Posterior cingulate gyrus (tissue), 11 donors: ENCODE measurements at regions not wholly inside any gene's neighbourhood (a gene's known extent, or its start where the extent isn't known, plus 50 kb on each side); places are given as distances from the start of the nearest gene placed in this dataset.
A peak's percentile ranks its signal among the peaks of the same experiment; 100 is the strongest.
"Not testable (repeated sequence)": the region's sequence is repeated elsewhere in the genome, so short reads cannot be mapped to it uniquely, and the experiment has no call there.

Experiments
- DNase-seq, 10 donors: peaks; one replicate each; pipeline versions ENCODE4 v3.0.0 to v3.0.0-alpha.2; 2020 to 2021; ENCODE audit warnings: mixed read lengths in 3 of 10
- intact Hi-C: fragments of 100-400 bp; cut with DNase I; formaldehyde crosslinking; loops from one replicate; pipeline ENCODE4 v1.15.1; 2023

- intact Hi-C loops: no loop called here
- DNase-seq: no peak
Observed at GRCh38 chr4:58871509-58871908, 1761.3 kb upstream of the IGFBP7 start.

GRCh38 chr4:58849026-58849425 is 1738.8 kb upstream of the IGFBP7 start:
- intact Hi-C loops: no loop called here
- DNase-seq: no peak

GRCh38 chr4:58843455-58843854 is 1733.3 kb upstream of the IGFBP7 start:
- DNase-seq: no peak
- intact Hi-C loops: no loop called here

DNA sequence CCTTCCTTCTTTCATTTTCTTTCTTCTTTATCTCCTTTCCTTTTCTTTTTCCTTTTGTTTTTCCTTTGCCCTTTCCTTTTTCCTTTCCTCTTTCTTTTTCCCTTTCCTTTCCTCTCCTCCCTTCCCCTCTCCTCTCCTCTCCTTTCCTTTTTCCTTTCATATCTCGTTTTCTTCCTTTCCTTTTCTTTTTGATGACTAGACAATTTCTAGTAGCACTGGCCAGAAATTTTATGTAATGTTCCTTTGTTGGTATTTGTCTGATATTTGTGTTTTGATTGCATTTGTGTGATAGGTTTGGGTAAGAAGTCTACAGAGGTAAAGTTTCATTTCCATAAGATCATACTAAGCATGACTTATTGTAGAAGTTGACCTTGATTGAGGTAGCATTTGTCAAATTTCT is 1722.9 kb upstream of the IGFBP7 start:
- intact Hi-C loops: no loop called here
- no peak for DNase-seq

DNA sequence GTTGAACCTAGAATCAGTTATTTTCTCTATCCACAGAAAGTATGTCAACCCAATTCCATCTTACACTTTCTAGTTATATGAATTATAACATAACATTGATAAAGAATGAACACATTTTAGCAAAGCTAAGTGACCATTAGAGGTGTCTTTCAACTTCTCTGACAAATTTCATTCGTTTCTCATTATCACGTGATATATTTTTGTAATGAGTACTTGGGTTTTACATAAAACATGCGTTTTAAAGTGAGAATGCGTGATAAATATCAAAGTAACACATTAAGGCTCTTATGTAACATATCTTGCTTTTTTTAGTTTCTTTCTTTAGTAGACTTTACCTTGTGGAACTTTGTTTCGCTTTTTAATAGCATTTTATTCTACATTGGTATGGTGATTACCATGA is 1715.1 kb upstream of the IGFBP7 start:
- intact Hi-C loops: no loop called here
- no peak for DNase-seq

DNA sequence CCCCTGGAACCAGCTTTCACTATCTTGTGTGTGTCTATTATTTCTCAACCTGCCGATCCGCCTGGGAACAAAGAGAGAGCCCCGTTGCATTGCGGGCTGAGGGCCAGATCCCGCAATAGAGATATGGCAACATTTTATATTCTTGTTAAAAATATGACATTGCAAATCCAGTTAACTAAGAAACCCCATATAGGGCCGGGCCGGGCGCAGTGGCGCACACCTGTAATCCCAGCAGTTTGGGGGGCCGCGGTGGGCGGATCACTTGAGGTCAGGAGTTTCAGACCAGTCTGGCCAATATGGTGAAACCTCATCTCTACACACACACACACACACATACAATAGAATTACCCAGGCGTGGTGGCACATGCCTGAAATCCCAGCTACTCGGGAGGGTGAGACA is 1708.4 kb upstream of the IGFBP7 start:
- intact Hi-C loops: not testable (repeated sequence)
- peak in 1 of 10 donors; percentile 65 for DNase-seq

GRCh38 chr4:58809948-58810347 is 1699.8 kb upstream of the IGFBP7 start:
- DNase-seq: no peak
- intact Hi-C loops: no loop called here

- intact Hi-C loops: no loop called here
- DNase-seq: no peak
Observed at GRCh38 chr4:58809366-58809765, 1699.2 kb upstream of the IGFBP7 start.

DNA sequence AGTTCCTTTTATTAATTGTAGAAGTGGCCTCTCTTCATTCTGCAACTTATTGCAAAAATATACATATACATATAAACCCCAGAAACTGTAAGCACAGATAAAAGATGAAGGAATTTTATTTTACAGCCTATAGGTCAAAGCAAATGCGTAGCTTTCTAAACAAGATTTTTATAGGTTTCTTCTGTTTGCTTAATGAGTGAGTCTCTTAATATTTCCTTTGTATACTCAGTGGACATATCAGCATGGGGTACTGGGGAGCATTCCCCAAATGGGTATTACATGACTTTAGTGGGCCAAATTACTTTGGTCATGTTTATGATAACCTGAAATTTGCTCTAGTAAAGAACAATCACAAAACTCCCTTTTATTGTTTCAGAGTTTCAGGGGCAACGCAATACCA is 1698.6 kb upstream of the IGFBP7 start:
- intact Hi-C loops: no loop called here
- DNase-seq: no peak

DNA sequence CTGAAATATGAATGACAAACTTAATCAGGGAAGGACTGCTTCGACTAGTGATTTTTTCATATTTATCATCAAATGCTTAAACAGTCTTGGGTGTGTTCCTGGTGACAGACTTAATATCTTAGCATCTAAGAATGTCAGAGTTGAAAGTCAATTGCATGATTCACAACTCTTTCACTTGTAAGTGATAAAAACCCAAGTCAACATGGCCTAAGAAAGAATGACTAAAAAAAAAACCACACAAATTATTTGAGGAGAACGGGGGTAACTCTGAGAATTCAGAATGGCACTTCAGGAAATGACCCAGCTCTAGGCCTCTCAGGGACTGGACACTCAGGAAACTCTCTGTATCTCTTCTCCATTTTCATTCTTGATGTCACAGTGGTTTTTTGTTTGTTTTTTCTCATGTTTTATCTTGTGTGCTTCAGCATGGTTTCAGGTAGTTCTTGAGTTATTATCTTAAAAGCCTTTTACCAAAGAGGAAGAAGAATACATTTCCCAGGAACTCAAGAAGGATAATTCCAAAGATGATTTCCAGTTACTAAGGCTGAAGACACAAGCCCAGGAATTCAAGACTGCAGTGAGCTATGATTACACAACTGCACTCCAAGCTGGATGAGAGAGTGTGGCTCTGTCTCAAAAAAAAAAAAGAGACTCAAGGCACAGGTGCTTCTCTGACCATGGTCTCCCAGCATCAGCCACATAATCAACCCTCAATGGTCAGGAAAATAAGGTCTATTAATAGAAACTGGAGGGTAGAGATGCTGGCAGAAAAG is 1697.8 kb upstream of the IGFBP7 start:
- no peak for DNase-seq
- intact Hi-C loops: no loop called here

DNA sequence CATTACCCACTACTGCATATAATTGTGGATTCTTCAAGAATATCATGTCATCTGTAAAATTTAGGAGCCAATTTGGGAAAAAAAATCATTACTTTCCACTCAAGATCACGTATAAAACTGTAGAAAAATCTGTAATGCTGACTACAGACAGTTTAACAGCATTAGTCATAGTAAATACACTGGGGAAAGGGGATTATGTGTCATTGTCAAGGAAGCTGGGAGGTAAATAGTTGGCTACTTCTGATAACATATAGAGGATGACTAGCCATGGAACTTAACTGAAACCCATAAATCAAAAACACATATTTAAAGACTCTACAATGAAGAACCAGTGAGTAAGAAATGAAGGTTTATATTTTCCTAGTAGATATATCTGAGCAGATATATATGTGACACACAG is 1666.4 kb upstream of the IGFBP7 start:
- DNase-seq: no peak
- intact Hi-C loops: no loop called here

DNA sequence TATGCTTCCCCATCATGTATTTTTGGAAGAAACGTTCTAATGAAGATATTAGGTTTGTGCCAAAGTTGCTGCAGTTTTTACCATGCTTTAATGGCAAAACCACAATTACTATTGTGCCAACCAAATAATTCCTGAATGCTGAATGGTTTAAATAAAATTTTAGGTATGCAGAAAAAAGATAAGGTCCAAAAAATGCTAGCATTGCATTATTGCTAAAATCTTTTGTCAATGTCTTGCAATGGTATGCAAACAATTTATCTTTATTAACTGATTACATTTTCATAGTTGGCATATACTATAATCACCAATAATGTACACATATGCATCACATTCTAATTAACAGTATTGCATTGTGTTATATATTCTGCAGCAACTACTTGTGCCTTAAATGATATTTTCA is 1657.4 kb upstream of the IGFBP7 start:
- DNase-seq: no peak
- intact Hi-C loops: no loop called here

DNA sequence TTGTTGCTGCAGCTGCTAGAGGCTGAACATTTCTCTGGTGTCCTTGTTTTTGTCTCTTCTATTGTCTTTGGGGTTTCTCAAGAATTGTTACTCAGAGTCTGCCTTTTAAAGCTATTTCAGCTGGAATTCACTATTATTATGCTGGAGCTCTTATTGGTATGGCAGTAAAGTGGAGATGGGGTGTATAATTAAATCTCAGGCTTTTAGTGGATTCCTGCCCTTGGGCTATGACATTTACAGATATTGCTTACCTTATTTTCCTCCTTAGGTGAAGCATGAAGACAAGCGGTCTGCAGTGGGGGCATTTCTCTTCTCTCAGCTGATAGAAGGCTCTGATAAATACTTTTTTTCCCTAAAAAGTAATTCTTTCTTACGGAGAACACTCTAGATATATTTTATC is 1656.6 kb upstream of the IGFBP7 start:
- DNase-seq: no peak
- intact Hi-C loops: no loop called here

DNA sequence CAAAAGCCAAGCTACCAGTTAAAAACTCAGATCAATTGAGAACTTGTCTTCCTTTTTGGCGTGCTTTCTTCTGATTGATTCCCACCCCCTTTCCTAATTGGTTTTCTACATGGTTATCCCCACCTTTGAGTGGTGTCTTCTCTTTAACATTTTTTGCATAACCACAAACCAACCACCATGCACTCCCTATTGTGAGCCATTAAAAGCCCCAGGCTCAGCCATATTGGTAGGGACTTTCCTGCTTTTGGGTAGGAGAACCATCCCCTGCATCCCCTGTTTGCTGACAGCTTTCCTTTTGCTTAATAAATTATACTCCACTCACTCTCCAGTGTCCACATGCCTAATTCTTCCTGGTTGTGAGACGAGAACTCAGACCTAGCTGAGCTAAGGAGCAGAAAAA is 1651.4 kb upstream of the IGFBP7 start:
- DNase-seq: no peak
- intact Hi-C loops: no loop called here

GRCh38 chr4:58760737-58761136 is 1650.6 kb upstream of the IGFBP7 start:
- DNase-seq: no peak
- intact Hi-C loops: no loop called here

DNA sequence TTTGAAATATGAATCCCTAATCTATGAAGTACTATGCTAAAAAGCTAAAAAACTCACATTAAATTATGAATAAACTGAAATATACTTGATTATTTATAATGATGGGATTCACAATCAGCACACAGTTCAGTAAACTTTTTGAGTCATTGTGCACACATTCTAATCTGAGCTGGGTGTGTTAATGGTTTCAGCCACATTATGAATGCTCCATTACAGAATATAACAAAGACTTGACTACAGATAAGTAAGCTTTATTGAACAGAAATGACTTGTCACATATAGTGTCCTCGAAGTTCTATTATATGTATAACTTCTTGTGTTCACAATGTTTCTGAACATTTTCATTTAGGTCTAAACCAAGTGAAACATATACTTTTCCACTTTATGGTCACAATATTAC is 1649.9 kb upstream of the IGFBP7 start:
- DNase-seq: no peak
- intact Hi-C loops: no loop called here

DNA sequence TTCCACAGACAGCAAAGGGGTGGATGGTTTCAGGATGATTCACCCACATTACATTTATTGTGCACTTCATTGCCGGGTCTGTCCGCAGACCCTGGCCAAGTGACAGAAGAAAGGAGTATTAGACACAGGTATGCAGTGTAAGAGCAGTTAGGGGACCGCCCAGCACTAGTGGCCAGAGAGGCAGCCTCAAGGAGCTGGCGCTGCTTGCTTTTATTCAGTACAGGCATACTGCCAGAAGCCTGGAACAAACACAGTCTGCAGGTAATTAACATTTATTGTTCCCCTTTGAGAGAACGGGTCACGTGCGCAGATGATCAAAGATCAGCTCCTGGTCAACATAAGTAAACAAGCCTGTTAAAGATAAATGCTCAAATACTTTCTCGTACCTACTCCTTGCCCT is 1639.0 kb upstream of the IGFBP7 start:
- intact Hi-C loops: no loop called here
- DNase-seq: no peak

DNA sequence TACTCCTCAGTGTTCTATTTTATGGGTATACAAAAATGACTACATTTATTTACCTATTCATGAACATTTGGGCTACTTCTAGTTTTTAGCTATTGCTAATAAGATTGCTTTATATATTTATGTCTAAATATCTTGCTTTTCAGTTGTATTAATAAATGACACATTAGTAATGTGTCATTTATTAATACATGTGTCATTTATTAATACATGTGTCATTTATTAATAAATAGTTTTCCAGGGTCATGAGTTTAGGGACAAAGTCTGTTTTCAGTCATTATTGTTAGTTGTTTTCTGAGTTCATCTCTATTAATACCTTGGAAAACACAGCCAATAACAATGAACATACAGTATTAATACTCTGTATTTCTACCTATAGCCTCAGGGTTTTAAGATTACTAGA is 1630.7 kb upstream of the IGFBP7 start:
- DNase-seq: no peak

DNA sequence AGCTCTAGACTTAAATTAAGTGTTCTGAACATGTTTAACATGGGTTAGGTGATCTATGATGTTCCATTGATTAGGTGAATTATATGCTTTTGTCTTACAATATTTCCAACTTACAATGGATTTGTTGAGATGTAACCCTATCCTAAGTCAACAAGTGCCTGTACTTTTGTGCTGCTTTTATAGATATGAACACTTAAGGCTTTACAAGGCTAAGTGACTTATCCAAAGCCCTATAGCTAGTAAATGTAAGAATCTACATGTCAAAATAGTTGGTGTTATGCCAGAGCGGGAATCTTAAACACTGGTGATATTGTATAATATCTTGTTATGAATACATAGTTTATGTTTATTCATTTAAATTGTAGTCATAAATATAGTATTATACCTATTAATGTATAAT is 1629.1 kb upstream of the IGFBP7 start:
- intact Hi-C loops: no loop called here
- no peak for DNase-seq

More for the DNA sequence above, 1630.7 kb upstream of the IGFBP7 start:
- intact Hi-C loops: no loop called here

GRCh38 chr4:58738375-58738774 is 1628.2 kb upstream of the IGFBP7 start:
- no peak for DNase-seq
- intact Hi-C loops: no loop called here

DNA sequence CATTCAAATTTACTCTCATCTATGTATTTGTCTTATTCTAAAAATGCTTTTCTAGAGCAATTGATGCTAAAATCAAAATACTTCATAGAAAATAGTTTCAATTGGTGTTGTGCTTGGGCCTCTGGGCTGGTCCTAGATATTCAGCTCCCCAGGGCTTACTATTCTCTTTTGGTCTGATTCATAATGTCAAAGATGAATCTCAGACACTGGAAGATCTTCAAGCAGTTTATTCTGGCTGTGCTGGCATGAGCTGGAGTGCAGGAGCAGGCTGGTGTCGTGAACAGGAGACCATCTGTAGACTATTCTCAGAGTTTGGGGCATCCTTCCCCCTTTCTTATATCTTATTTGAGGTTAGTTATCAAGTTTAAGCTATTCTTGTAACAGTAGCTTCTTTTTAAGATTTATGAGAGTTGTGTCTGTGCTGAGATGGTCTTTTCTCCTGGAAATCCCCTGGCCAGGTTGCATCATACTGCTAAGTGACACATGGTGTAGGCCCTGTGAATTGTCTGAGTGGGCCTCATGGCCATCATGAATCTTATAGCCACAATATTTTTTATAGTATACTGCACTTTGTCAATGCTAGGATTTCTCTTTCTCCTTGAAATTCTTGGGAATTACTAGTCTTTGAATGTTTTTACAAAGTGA is 1624.0 kb upstream of the IGFBP7 start:
- DNase-seq: no peak
- intact Hi-C loops: no loop called here

GRCh38 chr4:58732973-58733372 is 1622.8 kb upstream of the IGFBP7 start:
- DNase-seq: no peak
- intact Hi-C loops: no loop called here
